ENCODE measurements at regions not wholly inside any gene's neighbourhood (a gene's known extent, or its start where the extent isn't known, plus 50 kb on each side); places are given as distances from the start of the nearest gene placed in this dataset.
"Not testable (repeated sequence)": the region's sequence is repeated elsewhere in the genome, so short reads cannot be mapped to it uniquely, and the experiment has no call there.

GRCh38 chr3:165954171-165954570 lies 116.9 kb upstream of the BCHE start:
- TF ChIP-seq, protein P1, sequence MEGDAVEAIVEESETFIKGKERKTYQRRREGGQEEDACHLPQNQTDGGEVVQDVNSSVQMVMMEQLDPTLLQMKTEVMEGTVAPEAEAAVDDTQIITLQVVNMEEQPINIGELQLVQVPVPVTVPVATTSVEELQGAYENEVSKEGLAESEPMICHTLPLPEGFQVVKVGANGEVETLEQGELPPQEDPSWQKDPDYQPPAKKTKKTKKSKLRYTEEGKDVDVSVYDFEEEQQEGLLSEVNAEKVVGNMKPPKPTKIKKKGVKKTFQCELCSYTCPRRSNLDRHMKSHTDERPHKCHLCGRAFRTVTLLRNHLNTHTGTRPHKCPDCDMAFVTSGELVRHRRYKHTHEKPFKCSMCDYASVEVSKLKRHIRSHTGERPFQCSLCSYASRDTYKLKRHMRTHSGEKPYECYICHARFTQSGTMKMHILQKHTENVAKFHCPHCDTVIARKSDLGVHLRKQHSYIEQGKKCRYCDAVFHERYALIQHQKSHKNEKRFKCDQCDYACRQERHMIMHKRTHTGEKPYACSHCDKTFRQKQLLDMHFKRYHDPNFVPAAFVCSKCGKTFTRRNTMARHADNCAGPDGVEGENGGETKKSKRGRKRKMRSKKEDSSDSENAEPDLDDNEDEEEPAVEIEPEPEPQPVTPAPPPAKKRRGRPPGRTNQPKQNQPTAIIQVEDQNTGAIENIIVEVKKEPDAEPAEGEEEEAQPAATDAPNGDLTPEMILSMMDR (IDR thresholded peaks at IDR 0.05; ENCODE audit: low read depth, low read length), result no peak
- no peak for DNase-seq (ENCODE audit: extremely low read depth, low read depth)

- no peak for DNase-seq (ENCODE audit: extremely low read depth, low read depth)
- TF ChIP-seq, protein P1 (IDR thresholded peaks at IDR 0.05; ENCODE audit: low read depth, low read length), result no peak
These were observed 109.1 kb upstream of the BCHE start for GRCh38 chr3:165946360-165946759.

- no peak for DNase-seq (ENCODE audit: extremely low read depth, low read depth)
- TF ChIP-seq, protein P1 (IDR thresholded peaks at IDR 0.05; ENCODE audit: low read depth, low read length), result no peak
These were observed 101.8 kb upstream of the BCHE start for GRCh38 chr3:165938986-165939540.

DNA sequence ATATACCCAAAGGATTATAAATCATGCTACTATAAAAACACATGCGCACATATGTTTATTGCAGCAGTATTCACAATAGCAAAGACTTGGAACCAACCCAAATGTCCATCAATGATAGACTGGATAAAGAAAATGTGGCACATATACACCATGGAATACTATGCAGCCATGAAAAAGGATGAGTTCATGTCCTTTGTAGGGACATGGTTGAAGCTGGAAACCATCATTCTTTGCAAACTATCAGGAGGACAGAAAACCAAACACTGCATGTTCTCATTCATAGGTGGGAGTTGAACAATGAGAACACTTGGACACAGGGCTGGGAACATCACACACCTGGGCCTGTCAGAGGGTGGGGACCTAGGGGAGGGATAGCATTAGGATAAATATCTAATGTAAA lies 98.9 kb upstream of the BCHE start:
- not testable (repeated sequence) for DNase-seq (ENCODE audit: extremely low read depth, low read depth)

DNA sequence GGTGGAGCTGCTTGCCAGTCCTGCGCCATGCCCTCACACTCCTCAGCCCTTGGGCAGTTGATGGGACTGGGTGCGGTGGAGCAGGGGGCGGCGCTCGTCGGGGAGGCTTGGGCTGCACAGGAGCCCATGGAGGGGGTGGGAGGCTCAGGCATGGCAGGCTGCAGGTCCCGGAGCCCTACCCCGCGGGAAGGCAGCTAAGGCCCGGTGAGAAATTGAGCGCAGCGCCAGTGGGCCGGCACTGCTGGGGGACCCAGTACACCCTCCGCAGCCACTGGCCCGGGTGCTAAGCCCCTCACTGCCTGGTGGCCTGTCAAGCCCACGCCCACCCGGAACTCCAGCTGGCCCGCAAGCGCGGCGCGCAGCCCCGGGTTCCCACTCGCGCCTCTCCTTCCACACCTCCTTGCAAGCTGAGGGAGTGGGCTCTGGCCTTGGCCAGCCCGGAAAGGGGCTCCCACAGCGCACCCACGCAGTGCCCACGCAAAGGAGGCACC lies 87.1 kb upstream of the BCHE start:
- not testable (repeated sequence) for DNase-seq (ENCODE audit: extremely low read depth, low read depth)

DNA sequence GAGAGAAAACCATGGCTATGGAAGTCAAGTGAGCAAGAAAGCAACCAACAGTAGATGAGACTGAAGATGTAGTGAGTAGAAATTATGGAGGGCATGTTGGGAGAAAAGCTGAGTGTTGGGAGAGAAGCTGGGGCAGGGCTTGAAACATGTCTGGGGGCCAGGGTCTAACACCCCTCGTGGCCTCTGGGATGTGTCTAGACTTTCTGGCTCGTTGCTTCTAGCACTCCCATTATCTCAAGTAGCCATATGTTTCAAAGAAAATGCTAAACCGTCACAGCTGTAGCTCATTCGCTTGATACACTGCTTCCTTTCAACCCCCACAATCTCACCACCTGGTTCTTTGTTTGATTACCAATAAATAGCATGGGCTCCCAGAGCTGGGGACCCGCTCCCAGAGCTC lies 83.8 kb upstream of the BCHE start:
- TF ChIP-seq, protein P1 (IDR thresholded peaks at IDR 0.05; ENCODE audit: low read depth, low read length), result no peak
- no peak for DNase-seq (ENCODE audit: extremely low read depth, low read depth)

DNA sequence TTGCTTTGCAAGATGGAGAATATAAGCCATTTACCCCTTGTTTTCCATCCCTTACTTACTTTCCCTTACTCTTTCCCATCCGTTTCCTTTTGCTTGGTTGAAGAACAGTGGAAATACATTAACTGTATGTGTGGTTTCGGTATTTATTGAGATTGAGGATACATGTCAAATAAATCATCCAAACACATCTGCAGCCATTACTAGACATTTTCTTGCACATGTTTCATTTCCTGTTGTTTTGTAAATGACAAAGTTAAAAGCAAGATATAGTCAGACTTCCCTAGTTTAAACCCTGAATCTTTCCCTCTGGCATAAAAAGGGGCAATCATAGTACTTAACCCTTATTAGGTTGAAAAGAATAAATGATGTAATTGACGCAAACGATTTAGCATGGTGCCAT lies 82.1 kb upstream of the BCHE start:
- no peak for DNase-seq (ENCODE audit: extremely low read depth, low read depth)
- TF ChIP-seq, protein P1 (IDR thresholded peaks at IDR 0.05; ENCODE audit: low read depth, low read length), result no peak

DNA sequence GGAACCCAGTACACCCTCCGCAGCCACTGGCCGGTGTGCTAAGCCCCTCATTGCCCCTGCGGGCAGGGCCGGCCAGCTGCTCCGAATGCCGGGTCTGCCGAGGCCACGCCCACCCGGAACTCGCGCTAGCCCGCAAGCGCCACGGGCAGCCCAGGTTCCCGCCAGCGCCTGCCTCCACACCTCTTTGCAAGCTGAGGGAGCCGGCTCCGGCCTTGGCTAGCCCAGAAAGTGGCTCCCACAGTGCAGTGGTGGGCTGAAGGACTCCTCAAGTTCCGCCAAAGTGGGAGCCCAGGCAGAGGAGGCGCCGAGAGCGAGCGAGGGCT lies 81.4 kb upstream of the BCHE start:
- DNase-seq (ENCODE audit: extremely low read depth, low read depth), result no peak
- TF ChIP-seq, protein P1 (IDR thresholded peaks at IDR 0.05; ENCODE audit: low read depth, low read length), result no peak

GRCh38 chr3:165917938-165918656 lies 80.9 kb upstream of the BCHE start:
- not testable (repeated sequence) for DNase-seq (ENCODE audit: extremely low read depth, low read depth)

DNA sequence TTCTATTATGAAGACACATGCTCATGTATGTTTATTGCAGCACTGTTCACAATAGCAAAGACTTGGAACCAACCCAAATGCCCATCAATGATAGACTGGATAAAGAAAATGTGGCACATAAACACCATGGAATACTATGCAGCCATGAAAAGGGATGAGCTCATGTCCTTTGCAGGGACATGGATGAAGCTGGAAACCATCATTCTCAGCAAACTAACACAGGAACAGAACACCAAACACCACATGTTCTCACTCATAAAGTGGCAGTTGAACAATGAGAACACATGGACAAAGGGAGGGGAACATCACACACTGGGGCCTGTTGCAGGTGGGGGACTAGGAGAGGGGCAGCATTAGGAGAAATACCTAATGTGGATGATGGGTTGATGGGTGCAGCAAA lies 77.9 kb upstream of the BCHE start:
- DNase-seq (ENCODE audit: extremely low read depth, low read depth), result not testable (repeated sequence)
